OCI-LY7 (cell line): ENCODE measurements at regions not wholly inside any gene's neighbourhood (a gene's known extent, or its start where the extent isn't known, plus 50 kb on each side); places are given as distances from the start of the nearest gene placed in this dataset.

ENCODE experiments used
- BruUV-seq: library from RNA; stranded (reverse); fragments of 400-500 nt; replicated peaks from 2 replicates; lab custom pipeline; 2021; lab: Mats Ljungman, UMichigan
- CTCF ChIA-PET: fragments of 300-600 bp; sonication (Branson Sonifier 250); formaldehyde crosslinking; loops from one replicate; lab custom pipeline; 2022; ENCODE audit warnings: antibody characterized with exemption; ENCODE audit not compliant: unreplicated experiment; lab: Charles Lee
- POLR2A ChIA-PET: fragments of 300-600 bp; sonication (Branson Sonifier 250); formaldehyde crosslinking; loops from one replicate; lab custom pipeline; 2022; ENCODE audit warnings: antibody characterized with exemption; lab: Charles Lee
- DNase-seq: peaks from one replicate; pipeline ENCODE4 v3.0.0-alpha.2; 2015; ENCODE audit warnings: low spot score
- H2AFZ ChIP-seq: fragments of 200-600 bp; sonication (generic), shearing (Covaris generic); 2 replicates; pipeline ENCODE4 v1.6.1; 2014; ENCODE audit warnings: mild to moderate bottlenecking, antibody characterized with exemption, low read length, moderate library complexity
- H3K27ac ChIP-seq: fragments of 200-600 bp; sonication (generic); 2 replicates; pipeline ENCODE4 v1.5.1; 2014; ENCODE audit warnings: mixed run types, low read depth, mild to moderate bottlenecking, moderate library complexity, low read length, inconsistent platforms; ENCODE audit not compliant: poor library complexity, severe bottlenecking
- H3K36me3 ChIP-seq: fragments of 200-600 bp; sonication (generic); 2 replicates; pipeline ENCODE4 v1.6.1; 2014; ENCODE audit warnings: mild to moderate bottlenecking, antibody characterized with exemption, low read length, moderate library complexity, mixed read lengths; ENCODE audit not compliant: insufficient read depth
- H3K4me1 ChIP-seq: fragments of 200-600 bp; sonication (generic); 2 replicates; pipeline ENCODE4 v1.5.1; 2014; ENCODE audit warnings: mild to moderate bottlenecking, low read length; ENCODE audit not compliant: insufficient read depth, poor library complexity, severe bottlenecking
- H3K4me2 ChIP-seq: fragments of 200-600 bp; sonication (generic); 2 replicates; pipeline ENCODE4 v1.6.1; 2014; ENCODE audit warnings: mild to moderate bottlenecking, low read length
- H3K4me3 ChIP-seq: fragments of 200-600 bp; sonication (generic); 2 replicates; pipeline ENCODE4 v1.5.1; 2014; ENCODE audit warnings: mild to moderate bottlenecking, low read depth, low read length; ENCODE audit not compliant: poor library complexity, severe bottlenecking
- H3K79me2 ChIP-seq: fragments of 200-600 bp; sonication (generic); 2 replicates; pipeline ENCODE4 v1.6.1; 2016; ENCODE audit warnings: low read depth, mild to moderate bottlenecking, low read length, moderate library complexity, mixed read lengths; ENCODE audit not compliant: insufficient read depth
- H3K9me2 ChIP-seq: fragments of 200-600 bp; sonication (generic); 2 replicates; pipeline ENCODE4 v1.6.1; 2016; ENCODE audit warnings: mild to moderate bottlenecking, low read length, mixed read lengths; ENCODE audit not compliant: insufficient read depth
- H3K9me3 ChIP-seq: fragments of 200-600 bp; sonication (generic); 2 replicates; pipeline ENCODE4 v1.6.1; 2014; ENCODE audit warnings: mild to moderate bottlenecking, mixed run types, low read length, mixed read lengths
- H4K20me1 ChIP-seq: fragments of 200-600 bp; sonication (generic); 2 replicates; pipeline ENCODE4 v1.6.1; 2014; ENCODE audit warnings: mild to moderate bottlenecking, antibody characterized with exemption, low read length, moderate library complexity, mixed read lengths; ENCODE audit not compliant: insufficient read depth
- EZH2phosphoT487 ChIP-seq: fragments of 200-600 bp; sonication (generic); IDR thresholded peaks from 2 replicates; pipeline ENCODE4 v1.6.1; 2018; ENCODE audit warnings: low read depth, borderline replicate concordance, mild to moderate bottlenecking, mixed run types, antibody characterized with exemption, low read length, moderate library complexity, mixed read lengths
- intact Hi-C: fragments of 100-400 bp; cut with micrococcal nuclease; formaldehyde crosslinking; loops from one replicate; pipeline ENCODE4 v1.10.0; 2022; ENCODE audit not compliant: unreplicated experiment
- TF ChIP-seq, protein P1 (sequence below): fragments of 200-600 bp; sonication (generic); conservative IDR thresholded peaks from 2 replicates; pipeline ENCODE4 v1.5.1; 2014; ENCODE audit warnings: mild to moderate bottlenecking, antibody characterized with exemption, low read length, moderate library complexity, mixed read lengths

DNA sequence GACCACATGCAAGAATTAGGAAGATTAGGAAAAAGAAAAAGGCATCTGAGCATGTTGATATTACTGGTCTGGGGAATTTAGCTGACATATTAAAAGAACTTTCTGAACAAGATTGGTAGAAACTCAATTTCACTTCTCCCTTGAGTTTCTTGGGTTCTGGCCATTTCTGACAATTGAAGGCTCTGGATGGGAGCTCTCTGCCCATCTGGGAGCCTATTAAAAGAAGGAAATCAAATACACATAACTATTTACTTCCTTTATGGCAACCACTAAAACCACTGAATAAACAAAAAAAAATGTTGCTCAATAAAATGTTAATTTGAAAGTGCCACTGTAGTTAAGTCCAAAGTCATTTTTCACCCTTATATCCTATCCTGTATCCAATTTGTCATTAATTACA lies 216.8 kb upstream of the HNMT start:
- Histone ChIP-seq H3K9me3 (no peaks in the 10 kb centered on the region), H3K27ac (no peak overlapping the region), H4K20me1 (no peaks in the 10 kb centered on the region), H3K4me1 (no peaks in the 10 kb centered on the region), H3K9me2 (no peaks in the 10 kb centered on the region), H3K36me3 (no peaks in the 10 kb centered on the region), H3K79me2 (no peaks in the 10 kb centered on the region), H3K4me2 (no peak overlapping the region), H3K4me3 (no peak overlapping the region), H2AFZ (no peak overlapping the region)
- ChIA-PET POLR2A (no interaction called here), CTCF (no interaction called here)
- no peak for DNase-seq
- intact Hi-C loops: no loop called here
- TF ChIP-seq, protein P1, sequence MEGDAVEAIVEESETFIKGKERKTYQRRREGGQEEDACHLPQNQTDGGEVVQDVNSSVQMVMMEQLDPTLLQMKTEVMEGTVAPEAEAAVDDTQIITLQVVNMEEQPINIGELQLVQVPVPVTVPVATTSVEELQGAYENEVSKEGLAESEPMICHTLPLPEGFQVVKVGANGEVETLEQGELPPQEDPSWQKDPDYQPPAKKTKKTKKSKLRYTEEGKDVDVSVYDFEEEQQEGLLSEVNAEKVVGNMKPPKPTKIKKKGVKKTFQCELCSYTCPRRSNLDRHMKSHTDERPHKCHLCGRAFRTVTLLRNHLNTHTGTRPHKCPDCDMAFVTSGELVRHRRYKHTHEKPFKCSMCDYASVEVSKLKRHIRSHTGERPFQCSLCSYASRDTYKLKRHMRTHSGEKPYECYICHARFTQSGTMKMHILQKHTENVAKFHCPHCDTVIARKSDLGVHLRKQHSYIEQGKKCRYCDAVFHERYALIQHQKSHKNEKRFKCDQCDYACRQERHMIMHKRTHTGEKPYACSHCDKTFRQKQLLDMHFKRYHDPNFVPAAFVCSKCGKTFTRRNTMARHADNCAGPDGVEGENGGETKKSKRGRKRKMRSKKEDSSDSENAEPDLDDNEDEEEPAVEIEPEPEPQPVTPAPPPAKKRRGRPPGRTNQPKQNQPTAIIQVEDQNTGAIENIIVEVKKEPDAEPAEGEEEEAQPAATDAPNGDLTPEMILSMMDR: no peak
- TF ChIP-seq EZH2phosphoT487: no peak
- no TSS peak for BruUV-seq

DNA sequence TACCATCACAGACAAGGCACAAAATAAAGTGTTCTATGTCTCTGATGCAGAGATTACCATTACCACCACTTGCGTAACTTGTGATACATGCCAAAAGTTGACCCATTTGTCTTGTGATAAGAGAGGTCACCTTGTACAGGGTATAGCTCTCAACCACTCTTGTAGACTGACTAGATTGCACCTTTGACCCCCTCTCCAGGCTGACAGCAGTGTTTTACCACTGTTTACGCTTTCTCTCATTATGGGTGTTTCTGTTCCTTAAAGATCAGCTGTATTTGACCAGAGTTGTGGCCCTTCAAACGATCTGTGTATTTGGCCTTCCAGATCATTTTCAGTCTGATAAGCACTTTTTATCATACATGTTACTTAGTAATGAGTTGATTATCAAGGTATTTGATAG lies 215.7 kb upstream of the HNMT start:
- no peaks in the 10 kb centered on the region for H3K9me2 ChIP-seq
- no peaks in the 10 kb centered on the region for H3K36me3 ChIP-seq
- no peak overlapping the region for H3K4me3 ChIP-seq
- POLR2A ChIA-PET: interaction anchor here (0.6 kb wide), 1 partner anchor 1015 kb away, joined by 4 read pairs; no protein-coding TSS in a partner anchor
- H3K79me2 ChIP-seq: no peaks in the 10 kb centered on the region
- BruUV-seq: no TSS peak
- no peaks in the 10 kb centered on the region for H4K20me1 ChIP-seq
- no peaks in the 10 kb centered on the region for H3K4me1 ChIP-seq
- CTCF ChIA-PET: no interaction called here
- H3K4me2 ChIP-seq: no peak overlapping the region
- H2AFZ ChIP-seq: no peak overlapping the region
- H3K27ac ChIP-seq: no peak overlapping the region
- intact Hi-C loops: no loop called here
- DNase-seq: no peak
- TF ChIP-seq, protein P1: no peak
- no peak for TF ChIP-seq EZH2phosphoT487
- no peaks in the 10 kb centered on the region for H3K9me3 ChIP-seq

DNA sequence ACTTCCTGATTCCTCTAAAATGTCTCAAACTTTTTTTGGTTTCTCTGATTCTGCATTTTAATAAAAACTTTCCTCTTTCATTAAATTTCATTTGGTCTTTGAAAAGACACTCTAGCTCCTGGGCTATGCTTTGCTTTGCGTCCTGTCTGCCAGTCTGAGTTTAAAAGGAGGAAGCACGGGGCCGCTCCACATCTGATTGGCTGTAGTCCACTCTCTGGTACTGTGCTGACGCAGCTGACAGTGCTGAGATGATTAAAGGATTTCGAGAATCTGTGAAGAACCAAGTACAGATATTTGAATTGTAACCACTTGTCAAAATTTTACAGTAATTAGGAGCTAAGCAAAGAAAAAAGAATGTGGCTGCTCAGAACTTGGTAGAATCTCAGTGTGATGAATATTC lies 199.6 kb upstream of the HNMT start:
- Histone ChIP-seq H3K79me2 (no peaks in the 10 kb centered on the region), H3K9me2 (no peaks in the 10 kb centered on the region), H3K4me1 (no peaks in the 10 kb centered on the region), H2AFZ (no peak overlapping the region), H3K4me2 (no peak overlapping the region), H3K9me3 (no peaks in the 10 kb centered on the region), H3K4me3 (no peak overlapping the region), H3K27ac (no peak overlapping the region), H3K36me3 (no peaks in the 10 kb centered on the region), H4K20me1 (no peaks in the 10 kb centered on the region)
- no peak for TF ChIP-seq EZH2phosphoT487
- TF ChIP-seq, protein P1: no peak
- no TSS peak for BruUV-seq
- no peak for DNase-seq
- ChIA-PET CTCF (no interaction called here), POLR2A (interaction anchor here (0.5 kb wide), 1 partner anchor 10 kb away, joined by 4 read pairs; no protein-coding TSS in a partner anchor)
- intact Hi-C loops: no loop called here
